Panc1 (cell line): ENCODE measurements at regions not wholly inside any gene's neighbourhood (a gene's known extent, or its start where the extent isn't known, plus 50 kb on each side); places are given as distances from the start of the nearest gene placed in this dataset.
A peak's percentile ranks its signal among the peaks of the same experiment; 100 is the strongest.

Source experiments
- ATAC-seq: fragments of 200-7000 bp; cut with Tn5 transposase; 2 replicates; pipeline ENCODE4 v1.9.1; 2020; ENCODE audit warnings: mild to moderate bottlenecking, moderate library complexity
- BruUV-seq: library from RNA; stranded (reverse); fragments of 400-500 nt; replicated peaks from 2 replicates; lab custom pipeline; 2021; lab: Mats Ljungman, UMichigan
- CTCF ChIA-PET: fragments of 300-600 bp; sonication (Branson Sonifier 250); formaldehyde crosslinking; loops from one replicate; lab custom pipeline; 2022; ENCODE audit warnings: antibody characterized with exemption; lab: Charles Lee
- POLR2A ChIA-PET: fragments of 300-600 bp; sonication (Branson Sonifier 250); formaldehyde crosslinking; loops from one replicate; lab custom pipeline; 2022; ENCODE audit warnings: antibody characterized with exemption; lab: Charles Lee
- DNase-seq: peaks from one replicate; pipeline ENCODE4 v3.0.0-alpha.2; 2010; ENCODE audit warnings: low read depth, low spot score
- H3K27ac ChIP-seq: 2 replicates; pipeline ENCODE4 v1.5.1; 2011; ENCODE audit warnings: mild to moderate bottlenecking, low read length, inconsistent platforms
- H3K27me3 ChIP-seq: fragments of 200-500 bp; sonication (Bioruptor generic); 2 replicates; pipeline ENCODE4 v1.6.0; 2014; ENCODE audit warnings: low read length, inconsistent platforms; ENCODE audit not compliant: control insufficient read depth, insufficient read depth
- H3K36me3 ChIP-seq: fragments of 200-500 bp; sonication (Bioruptor generic); 2 replicates; pipeline ENCODE4 v1.5.1; 2014; ENCODE audit warnings: inconsistent platforms, mild to moderate bottlenecking, low read length, moderate library complexity; ENCODE audit not compliant: control insufficient read depth, insufficient read depth
- H3K4me1 ChIP-seq: 2 replicates; pipeline ENCODE4 v1.5.1; 2011; ENCODE audit warnings: inconsistent platforms, mild to moderate bottlenecking, low read length, moderate library complexity; ENCODE audit not compliant: control insufficient read depth, insufficient read depth
- H3K4me3 ChIP-seq, 2 experiments: 2 replicates each; pipeline ENCODE4 v1.5.1; 2011 to 2012; ENCODE audit warnings: low read depth in 2 of 2, low read length in 2 of 2, mild to moderate bottlenecking in 2 of 2, inconsistent platforms in 1 of 2, moderate library complexity in 1 of 2
- H3K9me3 ChIP-seq: fragments of 200-500 bp; sonication (Bioruptor generic); 2 replicates; pipeline ENCODE4 v1.5.1; 2014; ENCODE audit warnings: low read depth, mild to moderate bottlenecking, inconsistent platforms, low read length, moderate library complexity; ENCODE audit not compliant: control insufficient read depth, insufficient read depth
- CTCF ChIP-seq: fragments of 450-650 bp; IDR thresholded peaks from 2 replicates; pipeline ENCODE4 v1.5.1; 2017; ENCODE audit warnings: mild to moderate bottlenecking
- POLR2AphosphoS5 ChIP-seq: IDR thresholded peaks from 2 replicates; pipeline ENCODE4 v1.6.1; 2012; ENCODE audit warnings: mild to moderate bottlenecking, low read depth, low read length, moderate library complexity
- REST ChIP-seq, 2 experiments: IDR thresholded peaks; 2 replicates each; pipeline ENCODE4 v1.6.1; 2011 to 2012; ENCODE audit warnings: low read depth in 2 of 2, control low read depth in 1 of 2, low read length in 1 of 2, mild to moderate bottlenecking in 1 of 2, moderate library complexity in 1 of 2; ENCODE audit not compliant: insufficient read depth in 1 of 2
- SIN3A ChIP-seq: IDR thresholded peaks from 2 replicates; pipeline ENCODE4 v1.6.1; 2012; ENCODE audit warnings: low read depth, mild to moderate bottlenecking, low read length, moderate library complexity, borderline replicate concordance; ENCODE audit not compliant: insufficient read depth
- TCF7L2 ChIP-seq: IDR thresholded peaks from 2 replicates; pipeline ENCODE4 v1.6.1; 2011; ENCODE audit warnings: mild to moderate bottlenecking, low read depth, low read length, inconsistent platforms
- in situ Hi-C: cut with HindIII; loops from 2 replicates; pipeline ENCODE4 v1.10.0; 2016; ENCODE audit warnings: low sequenced_read_pairs, low pct_unique_long_range_greater_than_20kb
- intact Hi-C: fragments of 100-400 bp; cut with micrococcal nuclease; formaldehyde crosslinking; loops from one replicate; pipeline ENCODE4 v1.10.0; 2022; ENCODE audit not compliant: unreplicated experiment

GRCh38 chr12:68403296-68403695 lies 71.1 kb upstream of the MDM1 start:
- TF ChIP-seq TCF7L2 (no peak), CTCF (no peak), SIN3A (no peak), REST (IDR thresholded peaks at IDR 0.05; ENCODE audit: insufficient read depth in 1 of 2, low read depth in 2 of 2, low read length in 1 of 2) (no peak), POLR2AphosphoS5 (no peak)
- POLR2A ChIA-PET: interaction anchor here (0.6 kb wide), 1 partner anchor 35 kb away, joined by 4 read pairs; no protein-coding TSS in a partner anchor
- Histone ChIP-seq H3K36me3 (no peaks in the 10 kb centered on the region), H3K9me3 (no peaks in the 10 kb centered on the region), H3K4me3 (no peak overlapping the region), H3K27me3 (no peaks in the 10 kb centered on the region), H3K27ac (peak overlapping the region; percentile 82; the same call in 1 of the 2 replicates), H3K4me1 (peaks cover 28% of the 10 kb centered on the region)
- no peak for ATAC-seq
- intact Hi-C loops (no loop called here), in situ Hi-C loops (no loop called here)
- no TSS peak for BruUV-seq
- no peak for DNase-seq
- CTCF ChIA-PET: no interaction called here

- POLR2A ChIA-PET: interaction anchor here (0.6 kb wide), 1 partner anchor 35 kb away, joined by 4 read pairs; no protein-coding TSS in a partner anchor
- H3K36me3 ChIP-seq: no peaks in the 10 kb centered on the region
- H3K4me3 ChIP-seq: no peak overlapping the region
- peak overlapping the region; percentile 82 for H3K27ac ChIP-seq
- BruUV-seq: no TSS peak
- CTCF ChIA-PET: no interaction called here
- ATAC-seq: no peak
- no peaks in the 10 kb centered on the region for H3K9me3 ChIP-seq
- TF ChIP-seq REST (IDR thresholded peaks at IDR 0.05; ENCODE audit: insufficient read depth in 1 of 2, low read depth in 2 of 2, low read length in 1 of 2): no peak
- TF ChIP-seq SIN3A: no peak
- no peak for TF ChIP-seq CTCF
- TF ChIP-seq POLR2AphosphoS5: no peak
- TF ChIP-seq TCF7L2: no peak
- H3K4me1 ChIP-seq: peaks cover 28% of the 10 kb centered on the region
- in situ Hi-C loops (no loop called here), intact Hi-C loops (no loop called here)
- H3K27me3 ChIP-seq: no peaks in the 10 kb centered on the region
- DNase-seq: no peak
Measured at GRCh38 chr12:68403711-68404110, 71.5 kb upstream of the MDM1 start.
